ENCODE measurements at regions not wholly inside any gene's neighbourhood (a gene's known extent, or its start where the extent isn't known, plus 50 kb on each side); places are given as distances from the start of the nearest gene placed in this dataset.

DNA sequence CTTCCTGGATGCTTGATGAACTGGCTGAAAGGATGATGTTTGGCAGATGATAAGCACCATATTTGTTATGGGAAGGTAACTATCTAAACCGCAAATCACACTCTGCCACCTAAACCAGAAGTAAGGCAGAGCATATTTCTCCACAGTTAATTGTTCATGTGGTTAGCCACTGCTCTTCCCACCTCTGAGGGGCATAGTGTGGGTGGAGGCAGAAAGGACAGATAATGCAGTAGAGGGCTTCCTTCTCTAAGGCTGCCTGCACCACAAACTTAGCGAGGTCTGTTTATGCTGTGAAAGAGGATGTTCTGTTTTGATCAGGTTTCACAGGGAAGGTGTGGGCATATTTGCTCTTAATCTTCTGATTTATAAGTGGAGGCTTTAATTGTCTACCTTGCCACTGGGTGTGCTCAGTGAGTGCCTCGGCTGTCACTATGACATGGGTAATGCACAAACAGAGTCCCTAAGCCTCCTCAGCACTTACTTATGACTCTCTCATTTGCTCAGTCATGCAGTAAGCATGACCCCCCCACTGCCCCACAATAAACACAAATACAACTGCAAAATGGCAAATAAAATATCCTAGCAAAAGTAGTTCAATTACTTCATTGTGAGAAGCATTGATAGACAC is 401.0 kb downstream of the TMA16 start:
- peak; percentile 38 for DNase-seq

DNA sequence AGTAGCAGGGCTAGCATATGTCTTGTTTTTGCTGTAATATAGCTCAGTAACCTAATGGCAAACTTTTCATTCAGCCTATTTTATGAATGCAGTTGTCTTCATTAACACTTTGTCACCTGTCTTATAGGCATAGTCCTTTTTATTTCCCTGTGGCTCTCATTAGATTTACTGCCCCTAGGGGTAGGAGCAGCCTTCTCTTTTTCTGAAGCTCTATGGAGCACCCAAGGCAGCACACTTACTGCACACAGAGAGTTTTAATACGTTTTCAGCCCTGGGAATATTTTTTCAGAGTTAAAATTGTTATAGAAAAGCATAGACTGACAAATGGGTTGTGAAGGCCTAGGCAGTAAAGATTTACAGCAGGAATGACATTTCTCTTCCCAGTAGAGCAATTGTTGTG is 406.8 kb downstream of the TMA16 start:
- DNase-seq = no peak

DNA sequence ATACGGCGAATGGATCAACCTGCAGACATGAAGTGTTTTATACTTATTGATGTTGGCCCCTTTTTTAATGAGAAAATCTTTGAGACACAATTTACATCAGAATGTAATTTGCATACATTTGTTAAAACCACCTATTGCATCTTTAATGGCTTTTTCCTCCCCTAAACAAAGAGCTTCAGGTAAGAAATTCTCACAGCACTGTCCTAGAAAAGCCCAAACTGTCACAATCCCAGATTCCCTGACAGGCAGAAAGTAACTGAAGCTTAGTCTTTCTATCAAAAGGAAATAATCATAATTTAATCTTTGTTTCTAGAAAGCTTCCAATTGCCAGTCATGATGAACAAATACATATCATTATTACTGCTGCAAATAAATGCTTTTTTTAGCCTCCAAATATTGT is 407.9 kb downstream of the TMA16 start:
- no peak for DNase-seq

DNA sequence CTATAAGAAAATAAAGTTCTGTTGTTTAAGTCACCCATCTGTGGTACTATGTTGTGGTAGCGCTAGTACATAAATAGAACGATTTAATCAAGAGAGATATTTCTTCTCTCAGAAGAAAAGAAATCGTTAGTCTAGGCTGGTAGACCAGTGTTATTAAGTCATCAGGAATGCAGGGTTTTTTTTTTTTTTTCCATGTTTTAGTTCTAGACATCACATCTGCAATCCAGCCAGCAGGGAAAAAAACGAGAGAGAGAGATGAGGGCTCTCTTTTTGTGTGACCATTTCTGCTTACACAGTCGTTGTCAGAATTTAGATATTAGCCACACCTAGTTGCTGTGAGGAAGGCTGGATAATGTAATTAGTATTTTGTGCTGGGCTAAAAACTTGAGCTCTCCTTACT is 417.4 kb downstream of the TMA16 start:
- no peak for DNase-seq

DNA sequence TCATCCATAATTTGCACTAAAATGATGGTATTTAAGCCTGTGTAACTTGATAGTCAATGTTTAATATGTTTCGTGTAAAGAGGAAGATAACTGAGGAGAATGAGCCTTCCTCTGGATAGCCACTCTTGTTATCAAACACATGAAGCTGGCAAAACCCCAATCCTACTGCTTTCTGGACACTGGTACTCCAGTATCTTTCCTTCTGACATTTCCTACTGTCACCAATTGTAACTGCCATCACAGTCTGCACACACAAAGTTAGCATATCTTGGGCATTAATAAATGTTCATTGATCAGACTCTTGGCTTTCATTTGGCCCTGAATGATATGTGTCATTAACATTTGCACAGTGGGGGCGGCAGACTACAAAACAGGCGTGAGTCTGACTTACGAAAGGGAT is 419.1 kb downstream of the TMA16 start:
- no peak for DNase-seq

DNA sequence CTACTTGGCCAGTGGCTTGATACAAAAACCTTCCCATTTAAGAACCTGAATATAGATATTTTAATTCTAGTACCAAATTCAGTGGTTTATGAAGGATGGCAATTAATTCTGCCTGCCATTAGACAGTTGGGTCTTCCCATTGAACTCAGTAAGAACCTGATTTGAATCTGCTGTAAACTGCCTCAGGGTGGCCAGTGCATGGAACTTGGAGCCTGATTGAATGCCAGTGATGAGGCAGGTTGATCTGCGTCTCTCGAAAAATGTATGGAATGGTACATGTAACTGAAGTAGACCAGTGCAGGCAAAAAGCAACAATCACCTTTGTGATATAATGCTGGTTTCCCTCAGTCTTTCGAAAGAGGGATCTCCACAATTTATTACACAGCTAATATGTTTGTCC is 421.4 kb downstream of the TMA16 start:
- DNase-seq = no peak

DNA sequence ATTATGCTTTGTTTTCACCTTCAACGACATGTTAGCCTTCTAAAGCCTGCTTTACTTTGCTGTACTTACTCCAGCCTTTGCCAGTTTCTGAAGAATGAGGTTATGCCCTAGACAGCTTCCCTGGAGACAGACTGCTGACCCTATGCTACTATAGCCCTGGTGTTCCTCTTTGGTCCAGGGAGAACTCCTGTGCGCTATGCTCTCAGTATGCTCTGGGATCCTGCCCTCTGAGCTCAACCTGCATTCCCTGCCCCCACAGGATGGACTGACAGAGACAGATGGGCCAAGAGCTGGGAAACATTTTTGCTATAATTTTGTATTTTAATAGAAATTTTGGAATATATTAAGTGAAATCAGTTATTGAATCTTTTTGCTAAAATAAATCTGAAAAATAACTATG is 425.9 kb downstream of the TMA16 start:
- no peak for DNase-seq

DNA sequence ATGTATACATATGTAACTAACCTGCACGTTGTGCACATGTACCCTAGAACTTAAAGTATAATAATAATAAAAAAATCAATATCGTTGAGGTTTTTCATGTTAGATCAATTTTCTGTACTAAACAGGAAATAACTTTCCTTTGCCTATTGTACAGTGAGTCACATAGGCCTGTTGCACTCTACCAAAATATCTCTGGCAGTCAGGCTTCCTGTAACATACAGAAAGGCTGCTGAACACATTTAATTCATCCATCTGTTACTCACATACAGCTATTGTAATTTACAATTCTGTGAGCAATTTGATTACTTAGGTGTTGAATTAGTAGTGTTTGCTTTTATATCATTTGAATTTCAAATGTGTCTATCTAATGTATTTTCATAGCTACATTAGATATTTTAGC is 427.8 kb downstream of the TMA16 start:
- DNase-seq = no peak

DNA sequence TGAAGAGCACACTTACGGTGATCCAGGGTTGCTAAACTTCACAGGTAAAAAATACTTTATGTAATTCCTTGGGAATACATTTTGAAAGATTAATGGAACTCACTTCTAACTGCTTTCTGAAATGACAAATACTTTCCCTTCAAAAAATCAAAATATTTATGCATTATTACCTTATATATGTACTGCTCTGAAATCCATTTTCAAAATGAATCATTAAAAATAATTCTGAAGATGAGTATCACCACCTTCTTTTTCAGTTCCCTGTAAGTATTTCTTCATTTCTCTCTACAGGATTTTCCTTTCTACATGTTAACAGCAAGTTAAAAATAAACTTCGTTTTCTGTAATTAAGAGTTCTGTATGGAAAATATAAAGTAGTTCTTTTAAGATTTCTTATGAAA is 428.6 kb downstream of the TMA16 start:
- DNase-seq = no peak

DNA sequence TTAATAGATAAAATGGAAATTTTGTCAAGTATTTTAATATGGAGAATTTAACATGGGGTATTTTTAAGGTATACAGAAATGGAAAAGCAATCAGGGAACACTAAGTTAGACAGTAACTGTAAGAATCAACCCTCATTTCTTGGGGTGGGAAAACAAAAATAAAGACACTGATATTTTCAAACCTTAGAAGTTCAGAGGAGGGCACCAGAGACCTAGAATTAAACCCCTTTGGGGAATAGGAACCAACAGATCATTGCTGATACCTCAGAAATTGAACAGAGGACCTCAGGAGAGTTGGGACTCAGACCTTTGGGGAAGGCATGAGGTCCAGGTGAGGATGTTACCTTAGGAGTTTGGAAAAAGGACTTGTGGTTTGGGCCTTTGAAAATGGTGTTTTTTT is 435.6 kb downstream of the TMA16 start:
- no peak for DNase-seq

DNA sequence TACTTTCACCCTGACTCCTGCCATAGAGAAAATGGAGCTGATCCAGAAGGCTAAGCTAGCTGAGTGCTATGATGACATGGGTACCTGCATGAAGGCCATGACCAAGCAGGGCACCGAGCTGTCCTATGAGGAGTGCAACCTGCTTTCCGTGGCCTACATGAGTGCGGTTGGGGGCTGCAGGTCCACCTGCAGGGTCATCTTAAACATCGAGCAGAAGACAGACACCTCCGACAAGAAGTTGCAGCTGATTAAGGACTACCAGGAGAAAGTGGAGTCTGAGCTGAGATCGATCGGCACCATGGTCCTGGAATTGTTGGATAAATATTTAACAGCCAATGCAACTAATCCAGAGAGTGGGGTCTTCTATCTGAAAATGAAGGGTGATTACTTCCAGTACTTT is 438.0 kb downstream of the TMA16 start:
- DNase-seq = no peak

DNA sequence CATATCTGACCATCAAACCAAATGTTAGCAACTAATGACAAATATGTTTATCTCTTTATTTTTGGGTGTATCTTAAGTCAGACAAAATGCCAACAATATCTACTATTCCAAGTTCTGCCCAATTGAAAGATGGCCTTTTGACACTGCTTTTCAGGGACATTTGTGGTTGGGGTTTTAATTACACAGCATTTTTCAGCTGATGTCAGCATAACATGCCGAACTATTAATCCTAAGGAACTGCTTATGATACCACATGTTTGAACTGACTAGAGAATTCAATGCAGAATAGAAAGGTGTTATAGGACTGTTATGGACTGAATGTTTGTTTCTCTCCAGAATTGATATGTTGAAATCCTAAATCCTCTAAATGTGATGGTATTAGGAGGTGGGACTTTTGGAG is 445.1 kb downstream of the TMA16 start:
- no peak for DNase-seq

DNA sequence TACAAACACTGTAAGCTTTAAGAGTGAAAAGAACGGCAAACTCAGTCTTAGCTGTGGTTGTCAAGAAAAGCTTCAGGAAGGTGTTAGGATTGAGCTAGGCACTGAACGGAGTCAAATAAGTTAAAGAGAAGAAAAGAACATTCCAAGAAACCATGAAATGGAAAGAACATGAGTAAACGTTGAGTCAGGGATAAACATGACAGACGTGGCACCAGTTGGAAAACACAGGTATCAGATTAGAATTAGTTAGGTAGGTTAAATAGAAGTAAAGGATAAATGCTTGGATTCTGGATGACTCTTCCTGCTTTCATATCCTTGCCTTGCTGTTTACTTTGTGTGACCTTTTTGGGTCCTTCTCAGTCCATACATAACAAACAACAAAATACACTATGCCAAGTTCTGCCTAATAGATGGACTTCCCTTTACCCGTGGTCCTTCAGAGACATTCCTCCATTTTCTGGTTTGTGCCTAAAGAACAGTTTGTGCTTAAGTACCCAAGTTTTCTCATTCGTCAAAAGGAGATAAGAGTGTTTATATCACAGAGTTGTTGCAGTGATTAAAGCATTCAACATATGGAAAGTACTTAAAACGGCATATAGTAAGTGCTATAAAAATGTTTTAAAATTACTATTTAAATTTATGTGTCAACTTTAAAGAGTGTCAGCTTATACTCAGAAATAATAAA is 446.9 kb downstream of the TMA16 start:
- no peak for DNase-seq

DNA sequence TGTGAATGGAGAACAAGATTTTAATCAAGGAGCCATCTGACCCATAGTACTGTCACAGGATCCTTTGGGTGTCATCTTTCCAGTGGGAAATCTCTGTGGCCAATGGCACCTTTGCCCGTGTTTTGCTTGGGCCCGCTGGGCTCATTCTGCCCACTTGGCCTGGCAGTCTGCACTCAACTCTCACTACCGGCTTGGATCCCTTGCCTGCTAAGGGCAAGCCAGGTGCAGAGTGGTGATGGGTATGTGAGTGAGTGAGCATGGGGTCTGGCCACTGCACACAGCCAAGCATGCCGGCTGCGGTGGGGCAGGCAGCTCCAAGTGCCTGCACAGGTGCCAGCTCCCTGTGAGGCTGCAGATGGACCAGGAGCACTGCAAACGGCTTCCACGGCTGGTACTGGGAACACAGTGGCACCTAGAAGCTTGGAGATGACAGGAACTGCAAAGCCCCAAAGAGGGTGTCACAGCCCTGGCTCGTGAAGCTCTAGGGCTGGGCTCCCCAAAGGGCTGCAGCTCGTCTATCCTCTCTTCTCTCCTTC is 454.5 kb downstream of the TMA16 start:
- no peak for DNase-seq

DNA sequence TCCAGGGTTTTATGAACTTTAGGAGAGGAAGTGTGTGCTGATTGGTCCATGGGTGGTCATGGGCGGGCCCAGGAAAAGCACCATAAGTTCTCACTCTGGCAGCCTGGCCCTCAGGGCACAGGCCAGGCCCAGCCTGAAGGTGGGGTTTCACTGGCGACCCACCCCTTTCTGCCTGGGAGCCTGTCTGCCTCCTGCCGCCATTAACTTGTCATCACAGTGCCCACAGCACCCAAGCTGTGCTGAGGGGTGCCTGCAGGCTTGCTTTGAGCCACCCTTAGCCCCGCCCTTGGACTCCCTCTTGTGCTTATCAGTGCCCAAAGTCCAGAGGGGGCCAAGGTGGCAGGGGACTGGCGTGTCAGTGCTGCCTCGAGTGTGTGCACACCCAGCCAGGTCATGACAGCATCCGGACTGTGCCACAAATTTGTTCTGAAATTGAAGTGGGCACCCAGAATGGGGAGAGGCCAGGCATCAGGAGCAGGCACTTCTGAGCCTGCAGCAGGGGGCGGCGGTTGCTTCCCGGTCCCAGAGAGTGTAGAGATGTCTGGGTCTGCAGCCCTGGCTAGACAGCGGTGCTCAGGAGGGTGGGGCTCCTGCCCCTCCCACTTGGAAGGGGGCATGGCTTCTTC is 455.6 kb downstream of the TMA16 start:
- DNase-seq = no peak

DNA sequence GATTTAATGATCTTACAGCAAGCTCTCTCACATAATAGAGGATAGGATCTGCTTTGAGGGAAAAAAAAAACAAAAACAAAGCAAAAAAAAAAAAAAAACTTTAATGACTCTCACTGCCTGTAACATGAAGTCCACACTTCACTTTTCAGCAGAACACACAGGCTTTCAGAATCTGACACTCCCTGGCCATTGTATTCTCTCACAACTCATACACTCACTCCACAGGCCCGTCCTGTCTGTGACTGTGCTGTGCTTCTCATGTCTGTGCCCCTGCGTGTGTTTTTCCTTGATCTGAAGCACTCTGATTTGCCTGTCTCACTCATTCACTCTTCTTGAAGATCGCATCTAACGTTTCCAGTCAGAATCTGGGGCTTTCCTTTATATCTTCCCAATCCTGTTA is 460.8 kb downstream of the TMA16 start:
- DNase-seq = no peak

DNA sequence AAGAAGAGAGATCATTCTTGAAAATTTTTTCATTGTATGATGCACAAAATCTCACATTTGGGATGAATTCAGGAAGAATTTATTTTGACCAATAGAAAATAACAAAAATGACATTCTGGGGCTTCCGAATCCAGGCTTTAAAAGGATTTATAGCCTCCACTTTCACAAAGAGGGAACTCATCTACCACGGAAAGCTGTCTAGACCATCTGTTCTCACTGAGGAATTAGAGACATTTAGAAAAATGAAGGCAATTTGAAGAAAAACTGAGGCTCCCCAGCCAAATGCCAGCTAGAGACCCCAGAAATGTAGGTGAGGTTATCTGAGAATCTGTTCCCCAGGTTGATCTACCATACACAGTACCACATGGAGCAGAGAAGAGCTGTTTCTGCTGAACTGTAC is 464.3 kb downstream of the TMA16 start:
- DNase-seq = no peak

DNA sequence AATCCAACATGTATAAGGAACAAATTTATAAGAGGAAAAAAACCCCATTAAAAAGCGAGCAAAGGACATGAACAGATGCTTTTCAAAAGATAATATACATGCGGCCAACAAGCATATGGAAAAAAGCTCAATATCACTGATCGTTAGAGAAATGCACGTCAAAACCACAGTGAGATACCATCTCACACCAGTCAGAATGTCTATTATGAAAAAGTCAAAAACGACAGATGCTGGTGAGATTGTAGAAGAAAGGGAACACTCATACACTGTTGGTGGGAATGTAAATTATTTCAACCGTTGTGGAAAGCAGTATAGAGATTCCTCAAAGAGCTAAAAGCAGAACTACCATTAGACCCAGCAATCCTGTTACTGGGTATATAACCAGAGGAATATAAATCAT is 465.4 kb downstream of the TMA16 start:
- no peak for DNase-seq

DNA sequence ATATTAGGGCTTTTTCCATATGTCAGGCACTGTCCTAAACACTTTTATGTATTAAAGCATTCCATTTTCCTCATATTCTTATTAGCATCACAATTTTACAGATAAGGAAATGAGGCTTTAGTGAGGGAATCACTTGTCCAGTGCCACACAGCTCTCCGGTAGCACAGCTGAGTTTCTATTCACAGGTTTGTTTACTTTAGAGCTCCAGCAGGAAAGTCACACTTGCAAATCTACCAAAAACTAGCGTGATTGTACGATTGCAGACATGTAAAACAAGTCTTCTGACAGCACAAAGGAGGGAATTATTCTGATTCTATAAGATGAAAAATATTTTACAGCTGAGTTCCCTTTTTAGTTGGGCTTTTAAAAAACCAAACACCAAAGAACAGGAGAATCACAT is 472.1 kb downstream of the TMA16 start:
- no peak for DNase-seq

DNA sequence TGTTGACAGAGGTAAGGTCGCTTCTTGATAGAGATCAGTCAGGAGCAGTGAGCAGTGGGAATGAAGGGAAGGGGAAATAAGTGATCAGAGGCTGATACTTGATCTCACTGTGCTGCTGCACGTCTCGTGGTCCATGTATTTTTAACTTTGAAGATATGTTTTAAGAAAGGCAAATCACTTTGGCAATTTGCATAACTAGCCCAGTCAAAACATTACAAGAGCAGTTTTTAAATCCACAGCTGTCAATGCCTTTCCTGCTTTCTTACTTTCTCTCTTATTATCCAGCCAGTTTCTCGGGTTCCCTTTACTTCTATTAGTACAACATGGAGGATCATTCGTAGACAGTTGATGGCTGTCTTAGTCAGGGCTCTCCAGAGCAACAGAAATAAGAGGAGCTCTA is 472.8 kb downstream of the TMA16 start:
- no peak for DNase-seq

DNA sequence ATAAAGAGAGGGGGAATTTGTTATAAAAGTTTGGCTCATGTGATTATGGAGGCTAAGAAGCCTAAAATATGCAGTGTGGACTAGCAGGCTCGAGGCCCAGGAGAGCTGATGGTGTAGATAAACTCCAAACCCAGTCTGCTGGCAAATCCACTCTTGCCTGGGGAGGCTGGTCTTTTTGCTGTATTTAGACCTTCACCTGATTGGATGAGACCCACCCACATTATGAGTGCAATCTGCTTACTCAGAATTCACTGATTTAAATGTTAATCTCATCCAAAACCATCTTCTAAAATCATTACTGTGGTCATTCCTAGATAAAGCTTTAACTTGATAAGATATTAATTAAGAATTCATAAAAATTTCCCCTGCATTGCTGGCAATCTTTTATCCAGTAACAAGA is 473.2 kb downstream of the TMA16 start:
- DNase-seq = no peak

DNA sequence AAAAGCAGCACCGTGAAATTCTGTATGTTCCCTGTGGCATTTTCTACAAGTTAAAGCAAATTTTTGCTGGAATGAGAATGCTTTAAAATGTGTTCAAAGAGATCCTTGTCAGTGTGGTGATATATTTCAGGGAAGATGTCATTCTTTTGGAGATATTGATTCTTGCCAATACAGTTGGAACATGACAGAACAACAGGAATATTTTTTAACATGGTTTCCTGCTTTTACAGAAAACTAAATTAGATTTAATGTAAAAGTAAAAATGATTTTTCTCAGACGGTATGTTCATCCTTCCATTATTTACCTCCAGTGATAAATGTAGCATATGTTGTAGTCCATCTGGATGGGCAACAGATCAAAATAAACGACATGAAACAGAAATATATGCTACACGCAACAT is 474.8 kb downstream of the TMA16 start:
- no peak for DNase-seq

DNA sequence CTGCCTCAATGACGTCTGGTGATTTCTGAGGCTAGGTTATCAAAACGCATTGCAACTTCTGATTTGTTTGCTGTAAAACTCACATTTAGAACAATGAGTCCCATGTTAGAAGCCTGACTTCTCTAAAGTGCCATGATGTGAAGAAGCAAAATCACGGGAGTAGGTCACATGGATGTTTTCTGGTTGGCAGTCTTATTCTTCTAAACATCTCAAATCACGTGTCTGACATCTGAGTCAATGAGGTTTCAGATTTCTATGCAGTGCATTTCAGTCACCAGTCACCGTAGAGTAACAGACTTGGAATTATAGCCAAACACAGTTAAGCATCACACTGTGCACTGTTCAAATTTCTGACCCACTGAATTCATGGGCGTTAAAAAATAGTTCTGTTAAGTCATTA is 482.1 kb downstream of the TMA16 start:
- DNase-seq = no peak

DNA sequence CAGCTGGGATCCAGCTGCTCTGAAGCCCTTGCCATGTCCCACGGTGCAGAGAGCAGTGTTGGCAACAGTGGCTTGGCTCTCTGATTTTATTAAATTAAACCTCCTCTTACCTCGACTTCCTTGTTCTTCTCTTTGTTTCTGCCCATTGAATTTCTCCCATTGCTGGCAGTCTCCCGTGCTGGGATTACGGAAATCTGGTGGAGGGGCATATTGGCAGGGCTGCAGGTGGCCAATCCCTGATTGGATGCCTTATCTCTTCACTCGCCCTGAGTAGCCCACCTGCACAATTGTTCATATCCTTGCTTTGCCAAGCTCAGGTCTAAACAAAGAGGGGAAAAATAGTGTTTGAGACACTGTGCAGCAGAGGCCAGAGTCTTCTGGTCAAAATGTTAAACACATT is 493.9 kb downstream of the TMA16 start:
- no peak for DNase-seq

DNA sequence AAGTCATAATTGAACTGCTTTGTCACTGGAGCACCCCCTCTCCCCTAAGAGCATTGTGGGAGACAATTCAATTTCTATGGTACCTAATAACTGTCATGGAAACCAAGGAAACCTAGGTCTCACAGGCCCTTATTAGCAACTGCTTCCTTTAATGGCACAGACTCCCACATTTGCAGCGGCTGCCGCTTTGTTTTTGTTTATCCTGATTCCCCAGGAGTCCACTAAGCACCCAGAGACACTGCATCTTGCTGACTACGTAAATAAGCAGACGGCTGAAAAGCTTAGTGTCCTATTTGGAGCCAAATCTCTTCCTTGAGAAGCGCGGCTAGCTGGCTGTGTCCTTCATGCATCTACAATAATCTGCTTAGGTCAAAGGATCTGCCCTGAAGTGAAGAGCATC is 494.4 kb downstream of the TMA16 start:
- no peak for DNase-seq

Data from activated CD4-positive, alpha-beta T cell treated with anti-CD3 and anti-CD28 coated beads, Interleukin-10, Interleukin-2, amounts not matched to agents 100 ng/mL and 50 ng/mL, durations not matched to agents 16 hours and 8 hours (primary cell).